Ascending aorta (tissue), 2 donors: ENCODE measurements at regions not wholly inside any gene's neighbourhood (a gene's known extent, or its start where the extent isn't known, plus 50 kb on each side); places are given as distances from the start of the nearest gene placed in this dataset.

Experiments used
- DNase-seq, 2 donors: peaks; one replicate each; pipeline ENCODE4 v3.0.0-alpha.2; 2019; ENCODE audit warnings: low spot score in 2 of 2
- H3K27ac ChIP-seq, 2 donors: fragments of 200-600 bp; sonication (generic); one replicate each; pipeline ENCODE4 v1.5.1; 2016 to 2017; ENCODE audit warnings: mild to moderate bottlenecking in 1 of 2
- H3K27me3 ChIP-seq: fragments of 200-600 bp; sonication (generic); one replicate; pipeline ENCODE4 v1.5.1; 2017
- H3K36me3 ChIP-seq, 2 donors: fragments of 200-600 bp; sonication (generic); one replicate each; pipeline ENCODE4 v1.5.1; 2016
- H3K4me1 ChIP-seq, 2 donors: fragments of 200-600 bp; sonication (generic); one replicate each; pipeline ENCODE4 v1.5.1; 2016 to 2017; ENCODE audit warnings: mild to moderate bottlenecking in 1 of 2
- H3K4me3 ChIP-seq, 2 donors: fragments of 200-600 bp; sonication (generic); one replicate each; pipeline ENCODE4 v1.5.1; 2016 to 2017; ENCODE audit warnings: mild to moderate bottlenecking in 1 of 2
- H3K9me3 ChIP-seq, 2 donors: fragments of 200-600 bp; sonication (generic); one replicate each; pipeline ENCODE4 v1.5.1; 2016
- intact Hi-C: fragments of 100-400 bp; cut with DNase I; formaldehyde crosslinking; loops from one replicate; pipeline ENCODE4 v1.15.1; 2023
- TF ChIP-seq, protein P1 (sequence below), 3 experiments: fragments of 200-600 bp in 2 of 3; fragments of 450-650 bp in 1 of 3; sonication (generic) in 2 of 3; IDR thresholded peaks; one replicate each; pipeline ENCODE4 v1.5.1; 2016 to 2019; ENCODE audit warnings: antibody characterized with exemption in 3 of 3, mild to moderate bottlenecking in 1 of 3, moderate library complexity in 1 of 3

DNA sequence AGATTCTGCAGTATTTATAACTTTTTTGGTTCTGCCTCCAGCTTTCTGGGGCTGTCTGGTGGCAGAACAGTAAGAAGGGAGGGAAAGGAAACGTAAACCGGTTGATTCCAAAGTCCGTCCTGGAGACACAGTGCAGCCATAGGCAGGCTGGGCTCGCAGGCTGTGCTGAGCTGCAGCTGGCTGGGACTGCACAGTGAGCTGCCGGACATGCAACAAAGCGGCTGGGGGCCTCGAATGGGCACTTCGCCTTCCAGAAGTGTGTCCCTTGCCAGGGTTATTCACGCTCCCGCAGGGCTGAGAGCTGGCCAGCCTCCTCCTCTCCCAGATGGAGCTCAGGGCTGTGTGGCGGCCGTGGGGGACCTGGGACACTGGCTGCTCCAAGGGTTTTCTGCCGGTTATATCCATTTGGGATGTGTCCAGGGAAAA, 78.1 kb upstream of the CD93 start:
- TF ChIP-seq, protein P1, sequence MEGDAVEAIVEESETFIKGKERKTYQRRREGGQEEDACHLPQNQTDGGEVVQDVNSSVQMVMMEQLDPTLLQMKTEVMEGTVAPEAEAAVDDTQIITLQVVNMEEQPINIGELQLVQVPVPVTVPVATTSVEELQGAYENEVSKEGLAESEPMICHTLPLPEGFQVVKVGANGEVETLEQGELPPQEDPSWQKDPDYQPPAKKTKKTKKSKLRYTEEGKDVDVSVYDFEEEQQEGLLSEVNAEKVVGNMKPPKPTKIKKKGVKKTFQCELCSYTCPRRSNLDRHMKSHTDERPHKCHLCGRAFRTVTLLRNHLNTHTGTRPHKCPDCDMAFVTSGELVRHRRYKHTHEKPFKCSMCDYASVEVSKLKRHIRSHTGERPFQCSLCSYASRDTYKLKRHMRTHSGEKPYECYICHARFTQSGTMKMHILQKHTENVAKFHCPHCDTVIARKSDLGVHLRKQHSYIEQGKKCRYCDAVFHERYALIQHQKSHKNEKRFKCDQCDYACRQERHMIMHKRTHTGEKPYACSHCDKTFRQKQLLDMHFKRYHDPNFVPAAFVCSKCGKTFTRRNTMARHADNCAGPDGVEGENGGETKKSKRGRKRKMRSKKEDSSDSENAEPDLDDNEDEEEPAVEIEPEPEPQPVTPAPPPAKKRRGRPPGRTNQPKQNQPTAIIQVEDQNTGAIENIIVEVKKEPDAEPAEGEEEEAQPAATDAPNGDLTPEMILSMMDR (IDR thresholded peaks at IDR 0.05) = no peak
- peaks cover 9 to 39% of the 10 kb centered on the region in 2 donors for H3K4me1 ChIP-seq
- H3K9me3 ChIP-seq = no peaks in the 10 kb centered on the region
- DNase-seq = peak in 1 of 2 donors; percentile 71
- intact Hi-C loops = loop anchor here (5.0 kb wide), 2 partner anchors 43 to 68 kb away; no protein-coding TSS in a partner anchor
- H3K4me3 ChIP-seq = no peak overlapping the region
- peak overlapping the region; percentile 28 to 39 for H3K27ac ChIP-seq
- no peaks in the 10 kb centered on the region for H3K36me3 ChIP-seq
- no peaks in the 10 kb centered on the region for H3K27me3 ChIP-seq

DNA sequence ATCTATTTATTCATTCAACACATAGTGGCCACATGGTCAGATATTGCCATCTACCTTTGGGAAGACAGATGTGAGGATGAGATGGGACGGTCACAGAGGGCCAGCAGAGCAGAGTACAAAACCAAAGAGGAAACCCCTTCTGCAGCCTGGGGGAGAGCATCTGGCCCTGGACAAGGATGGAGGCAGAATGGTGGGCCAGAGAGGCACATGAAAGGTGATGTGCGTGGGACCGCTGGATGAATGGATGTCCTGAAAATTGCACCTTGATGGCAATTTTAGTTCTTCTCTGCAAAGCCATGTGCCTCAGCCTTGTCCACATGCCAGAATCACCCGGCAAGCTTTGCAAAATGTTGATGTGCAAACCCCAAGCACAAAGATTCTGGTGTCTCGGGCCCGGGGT, 77.4 kb upstream of the CD93 start:
- Histone ChIP-seq H3K4me1 (peaks cover 9 to 44% of the 10 kb centered on the region in 2 donors), H3K9me3 (no peaks in the 10 kb centered on the region), H3K4me3 (no peak overlapping the region), H3K27me3 (no peaks in the 10 kb centered on the region), H3K36me3 (no peaks in the 10 kb centered on the region), H3K27ac (no peak overlapping the region)
- intact Hi-C loops = loop anchor here (5.0 kb wide), 2 partner anchors 44 to 69 kb away; no protein-coding TSS in a partner anchor
- TF ChIP-seq, protein P1 (IDR thresholded peaks at IDR 0.05) = no peak
- DNase-seq = no peak

DNA sequence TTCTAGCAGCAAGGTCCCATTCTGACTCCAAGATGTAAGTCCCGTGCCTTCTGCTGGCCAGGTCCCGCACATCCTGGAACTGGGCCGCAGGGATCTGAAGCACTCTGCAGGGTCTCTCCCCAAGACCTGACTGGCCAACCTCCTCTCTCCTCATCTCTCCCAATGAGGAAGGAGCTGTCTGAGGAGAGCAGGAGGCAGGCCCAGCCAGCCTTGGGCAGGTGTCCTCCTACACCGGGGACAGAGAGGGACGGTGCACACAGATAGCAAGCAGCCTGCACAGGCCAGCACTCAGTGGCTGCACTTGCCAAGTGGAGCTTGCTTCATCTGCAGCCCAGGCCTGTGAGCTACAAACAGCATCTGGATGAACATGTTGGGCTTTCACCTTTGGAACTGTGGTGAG, 76.8 kb upstream of the CD93 start:
- Histone ChIP-seq H3K9me3 (no peaks in the 10 kb centered on the region), H3K4me3 (no peak overlapping the region), H3K36me3 (no peaks in the 10 kb centered on the region), H3K4me1 (peaks cover 9 to 48% of the 10 kb centered on the region in 2 donors), H3K27ac (peak overlapping the region in 1 of 2 donors; percentile 93), H3K27me3 (no peaks in the 10 kb centered on the region)
- intact Hi-C loops = loop anchor here (5.0 kb wide), 2 partner anchors 44 to 69 kb away; no protein-coding TSS in a partner anchor
- DNase-seq = no peak
- TF ChIP-seq, protein P1 (IDR thresholded peaks at IDR 0.05) = no peak

DNA sequence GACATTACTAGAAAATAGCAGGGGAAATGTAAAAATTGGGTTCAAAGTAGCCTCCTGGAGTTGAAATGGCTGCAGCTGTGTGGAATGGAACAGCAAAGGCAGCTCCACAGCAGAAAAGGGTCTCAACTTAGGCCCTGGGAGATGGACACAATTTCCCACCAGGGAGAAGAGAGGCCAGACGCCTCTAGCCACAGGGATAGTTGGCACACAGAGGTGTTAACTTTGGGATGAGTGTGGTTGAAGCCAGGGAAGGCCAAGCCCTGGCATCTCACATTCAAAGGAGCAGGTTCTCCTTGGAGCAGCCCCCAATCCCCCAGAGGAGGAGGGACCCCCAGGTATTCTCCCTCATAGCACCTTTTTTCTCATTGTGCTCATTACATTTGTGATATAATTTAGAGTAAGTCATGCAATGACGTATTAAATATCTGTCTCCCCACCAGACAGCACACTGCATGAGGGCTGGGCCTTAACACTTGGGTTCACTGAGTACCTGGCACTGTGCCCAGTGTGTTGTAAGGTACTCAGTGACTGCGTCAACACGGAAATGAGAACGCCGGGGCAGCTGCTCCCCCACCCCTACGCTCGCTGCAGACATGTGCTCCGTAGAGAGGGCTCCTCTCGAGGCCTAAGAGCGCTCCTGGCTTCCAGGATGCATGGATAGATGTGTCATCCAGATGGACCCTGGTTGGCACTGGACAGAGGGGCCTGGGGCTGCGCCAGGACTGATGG, 76.0 kb upstream of the CD93 start:
- Histone ChIP-seq H3K9me3 (no peaks in the 10 kb centered on the region), H3K27me3 (no peaks in the 10 kb centered on the region), H3K36me3 (no peaks in the 10 kb centered on the region), H3K4me3 (no peak overlapping the region), H3K4me1 (peaks cover 9 to 55% of the 10 kb centered on the region in 2 donors), H3K27ac (peak overlapping the region; percentile 93 to 96)
- peak; percentile 73 to 91 for DNase-seq
- intact Hi-C loops = loop anchor here (5.0 kb wide), 2 partner anchors 45 to 70 kb away; no protein-coding TSS in a partner anchor
- TF ChIP-seq, protein P1 (IDR thresholded peaks at IDR 0.05) = no peak

DNA sequence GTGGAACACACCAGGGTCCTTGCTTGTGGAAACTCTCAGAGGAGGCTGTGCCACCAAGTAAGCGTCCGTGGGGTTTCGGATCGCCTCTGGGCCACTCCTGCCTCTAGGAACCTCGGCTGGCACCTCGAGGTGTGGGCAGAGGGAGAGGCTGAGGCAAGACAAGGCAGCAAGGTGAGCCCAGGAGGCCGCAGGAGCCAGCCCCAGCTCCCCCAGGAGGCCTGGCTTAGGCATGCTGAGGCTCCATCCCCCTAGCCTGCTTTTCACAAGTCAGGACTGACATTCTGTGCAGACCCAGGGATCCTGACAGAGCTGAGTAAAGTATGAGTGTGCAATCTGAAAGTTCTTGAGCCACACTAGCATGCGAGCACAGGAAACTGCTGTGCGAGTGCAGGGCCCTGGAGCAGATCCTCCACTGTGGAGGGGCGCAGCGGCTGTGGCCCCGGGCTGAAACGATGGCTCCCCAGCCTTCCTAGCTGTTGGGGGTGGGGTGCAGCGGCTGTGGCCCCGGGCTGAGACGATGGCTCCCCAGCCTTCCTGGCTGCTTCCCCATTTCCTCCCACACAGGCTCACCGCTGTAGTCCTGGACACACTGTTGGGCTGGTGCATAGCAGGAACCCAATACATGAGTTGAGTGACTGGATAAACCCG, 75.2 kb upstream of the CD93 start:
- Histone ChIP-seq H3K4me3 (no peak overlapping the region), H3K27ac (peak overlapping the region; percentile 93 to 96), H3K9me3 (no peaks in the 10 kb centered on the region), H3K36me3 (no peaks in the 10 kb centered on the region), H3K27me3 (no peaks in the 10 kb centered on the region), H3K4me1 (peaks cover 9 to 63% of the 10 kb centered on the region in 2 donors)
- DNase-seq = peak in 1 of 2 donors; percentile 62
- intact Hi-C loops = loop anchor here (5.0 kb wide), 2 partner anchors 46 to 71 kb away; no protein-coding TSS in a partner anchor
- TF ChIP-seq, protein P1 (IDR thresholded peaks at IDR 0.05) = no peak
